Tibial nerve (tissue), 4 donors: ENCODE measurements at regions not wholly inside any gene's neighbourhood (a gene's known extent, or its start where the extent isn't known, plus 50 kb on each side); places are given as distances from the start of the nearest gene placed in this dataset.

Source experiments
- CTCF ChIP-seq, 5 experiments: fragments of 200-600 bp in 3 of 5; fragments of 450-650 bp in 2 of 5; sonication (generic) in 3 of 5; IDR thresholded peaks; one replicate each; pipeline ENCODE4 v1.5.1; 2016 to 2019; ENCODE audit warnings: antibody characterized with exemption in 5 of 5, mild to moderate bottlenecking in 3 of 5, moderate library complexity in 2 of 5
- EP300 ChIP-seq, 2 donors: sonication (generic); formaldehyde crosslinking; IDR thresholded peaks; one replicate each; pipeline ENCODE4 v1.6.1; 2017; ENCODE audit warnings: antibody characterized with exemption in 2 of 2, mild to moderate bottlenecking in 1 of 2
- POLR2A ChIP-seq, 2 donors: fragments of 450-650 bp; IDR thresholded peaks; one replicate each; pipeline ENCODE4 v1.6.1; 2017; ENCODE audit warnings: antibody characterized with exemption in 2 of 2, mild to moderate bottlenecking in 2 of 2, moderate library complexity in 2 of 2

- TF ChIP-seq CTCF (IDR thresholded peaks at IDR 0.05) = no peak
- TF ChIP-seq POLR2A (IDR thresholded peaks at IDR 0.05) = no peak
- TF ChIP-seq EP300 (IDR thresholded peaks at IDR 0.05) = no peak
Measured at GRCh38 chr5:4873652-4874051, 266.5 kb upstream of the ADAMTS16 start.
